WTC11 (cell line): ENCODE measurements at regions not wholly inside any gene's neighbourhood (a gene's known extent, or its start where the extent isn't known, plus 50 kb on each side); places are given as distances from the start of the nearest gene placed in this dataset.

ENCODE experiments used
- ATAC-seq: fragments of 200-7000 bp; cut with Tn5 transposase; 2 replicates; pipeline ENCODE4 v1.10.0; 2021; ENCODE audit warnings: mild to moderate bottlenecking, moderate library complexity
- CTCF ChIA-PET: fragments of 300-600 bp; sonication (Branson Sonifier 250); formaldehyde crosslinking; loops from one replicate; lab custom pipeline; 2021; ENCODE audit warnings: antibody characterized with exemption; lab: Charles Lee
- POLR2A ChIA-PET: fragments of 350-600 bp; sonication (Branson Sonifier 250); formaldehyde crosslinking; loops from one replicate; lab custom pipeline; 2021; ENCODE audit warnings: antibody characterized with exemption; lab: Charles Lee
- DNase-seq: peaks from one replicate; pipeline ENCODE4 v3.0.0; 2021; ENCODE audit warnings: low spot score
- H3K27ac Mint-ChIP-seq: 2 replicates; pipeline ENCODE4 v1.8.0; 2021; ENCODE audit warnings: mixed read lengths
- H3K27me3 Mint-ChIP-seq: 2 replicates; pipeline ENCODE4 v1.8.0; 2021; ENCODE audit warnings: low read depth, mild to moderate bottlenecking, moderate library complexity, mixed read lengths
- H3K36me3 Mint-ChIP-seq: 2 replicates; pipeline ENCODE4 v1.8.0; 2021; ENCODE audit warnings: mixed read lengths
- H3K4me1 Mint-ChIP-seq: 2 replicates; pipeline ENCODE4 v1.8.0; 2022; ENCODE audit warnings: mixed read lengths
- H3K4me3 Mint-ChIP-seq: 2 replicates; pipeline ENCODE4 v1.8.0; 2021; ENCODE audit warnings: mild to moderate bottlenecking, moderate library complexity, mixed read lengths
- H3K9me3 Mint-ChIP-seq: 2 replicates; pipeline ENCODE4 v1.8.0; 2021; ENCODE audit warnings: mixed read lengths
- E2F4 ChIP-seq: sonication (generic); formaldehyde crosslinking; IDR thresholded peaks from 2 replicates; pipeline ENCODE4 v1.8.1; 2022; ENCODE audit warnings: low read depth, mild to moderate bottlenecking, moderate library complexity, missing genetic modification reagents, borderline replicate concordance
- ESRRA ChIP-seq: sonication (generic); formaldehyde crosslinking; IDR thresholded peaks from 2 replicates; pipeline ENCODE4 v1.8.1; 2022; ENCODE audit warnings: mild to moderate bottlenecking, missing genetic modification reagents, borderline replicate concordance
- GTF2I ChIP-seq: fragments of 250-450 bp; sonication (Bioruptor Pico); conservative IDR thresholded peaks from 2 replicates; pipeline ENCODE4 v1.4.0; 2021; ENCODE audit warnings: mild to moderate bottlenecking
- NFATC4 ChIP-seq: fragments of 250-450 bp; sonication (Bioruptor Pico); IDR thresholded peaks from 2 replicates; pipeline ENCODE4 v1.9.0; 2021; ENCODE audit warnings: mild to moderate bottlenecking
- NFE2L1 ChIP-seq: sonication (generic); formaldehyde crosslinking; IDR thresholded peaks from 2 replicates; pipeline ENCODE4 v1.8.1; 2023; ENCODE audit warnings: missing genetic modification reagents
- NR1H2 ChIP-seq: sonication (generic); formaldehyde crosslinking; IDR thresholded peaks from 2 replicates; pipeline ENCODE4 v1.9.0; 2021; ENCODE audit warnings: mild to moderate bottlenecking, moderate library complexity, missing genetic modification reagents
- TEAD1 ChIP-seq: sonication (generic); formaldehyde crosslinking; IDR thresholded peaks from 2 replicates; pipeline ENCODE4 v1.8.0; 2022; ENCODE audit warnings: mild to moderate bottlenecking, missing genetic modification reagents
- TP53 ChIP-seq: sonication (generic); formaldehyde crosslinking; IDR thresholded peaks from 2 replicates; pipeline ENCODE4 v1.8.1; 2023; ENCODE audit warnings: mild to moderate bottlenecking, missing genetic modification reagents
- ZBTB21 ChIP-seq: sonication (generic); formaldehyde crosslinking; IDR thresholded peaks from 2 replicates; pipeline ENCODE4 v1.8.1; 2023; ENCODE audit warnings: mild to moderate bottlenecking, missing genetic modification reagents, borderline replicate concordance
- TF ChIP-seq, protein P1 (sequence below): sonication (generic); formaldehyde crosslinking; IDR thresholded peaks from 2 replicates; pipeline ENCODE4 v1.8.1; 2022; ENCODE audit warnings: mild to moderate bottlenecking, missing genetic modification reagents, moderate library complexity, borderline replicate concordance
- TF ChIP-seq, protein P2 (sequence below): fragments of 200-600 bp; IDR thresholded peaks from 2 replicates; pipeline ENCODE4 v1.8.0; 2022; ENCODE audit warnings: antibody characterized with exemption
- TF ChIP-seq, protein P3 (sequence below): sonication (generic); formaldehyde crosslinking; conservative IDR thresholded peaks from 2 replicates; pipeline ENCODE4 v1.8.1; 2023; ENCODE audit warnings: mild to moderate bottlenecking, low read depth, missing genetic modification reagents, moderate library complexity
- TF ChIP-seq, protein P4 (sequence below): sonication (generic); formaldehyde crosslinking; IDR thresholded peaks from 2 replicates; pipeline ENCODE4 v1.8.0; 2023; ENCODE audit warnings: missing genetic modification reagents, mild to moderate bottlenecking, borderline replicate concordance
- TF ChIP-seq, protein P5 (sequence below): sonication (generic); formaldehyde crosslinking; IDR thresholded peaks from 2 replicates; pipeline ENCODE4 v1.8.0; 2023; ENCODE audit warnings: mild to moderate bottlenecking, missing genetic modification reagents
- TF ChIP-seq, protein P6 (sequence below): fragments of 250-450 bp; sonication (Bioruptor Pico); IDR thresholded peaks from 2 replicates; pipeline ENCODE4 v1.9.0; 2021; ENCODE audit warnings: mild to moderate bottlenecking
- TF ChIP-seq, protein P7 (sequence below): fragments of 250-450 bp; sonication (Bioruptor Pico); IDR thresholded peaks from 2 replicates; pipeline ENCODE4 v2.1.2; 2022; ENCODE audit warnings: mild to moderate bottlenecking, moderate library complexity

GRCh38 chr4:162506253-162506652 lies 342.5 kb upstream of the FSTL5 start:
- CTCF ChIA-PET, result no interaction called here
- ATAC-seq (no peak), DNase-seq (no peak)
- H3K4me1 Mint-ChIP-seq, result no peaks in the 10 kb centered on the region
- H3K36me3 Mint-ChIP-seq, result no peaks in the 10 kb centered on the region
- POLR2A ChIA-PET, result no interaction called here
- H3K4me3 Mint-ChIP-seq, result no peak overlapping the region
- H3K9me3 Mint-ChIP-seq, result no peaks in the 10 kb centered on the region
- TF ChIP-seq, protein P1, sequence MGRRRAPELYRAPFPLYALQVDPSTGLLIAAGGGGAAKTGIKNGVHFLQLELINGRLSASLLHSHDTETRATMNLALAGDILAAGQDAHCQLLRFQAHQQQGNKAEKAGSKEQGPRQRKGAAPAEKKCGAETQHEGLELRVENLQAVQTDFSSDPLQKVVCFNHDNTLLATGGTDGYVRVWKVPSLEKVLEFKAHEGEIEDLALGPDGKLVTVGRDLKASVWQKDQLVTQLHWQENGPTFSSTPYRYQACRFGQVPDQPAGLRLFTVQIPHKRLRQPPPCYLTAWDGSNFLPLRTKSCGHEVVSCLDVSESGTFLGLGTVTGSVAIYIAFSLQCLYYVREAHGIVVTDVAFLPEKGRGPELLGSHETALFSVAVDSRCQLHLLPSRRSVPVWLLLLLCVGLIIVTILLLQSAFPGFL (CRISPR knock-in tag), result no peak
- H3K27ac Mint-ChIP-seq, result no peak overlapping the region
- no peaks in the 10 kb centered on the region for H3K27me3 Mint-ChIP-seq

DNA sequence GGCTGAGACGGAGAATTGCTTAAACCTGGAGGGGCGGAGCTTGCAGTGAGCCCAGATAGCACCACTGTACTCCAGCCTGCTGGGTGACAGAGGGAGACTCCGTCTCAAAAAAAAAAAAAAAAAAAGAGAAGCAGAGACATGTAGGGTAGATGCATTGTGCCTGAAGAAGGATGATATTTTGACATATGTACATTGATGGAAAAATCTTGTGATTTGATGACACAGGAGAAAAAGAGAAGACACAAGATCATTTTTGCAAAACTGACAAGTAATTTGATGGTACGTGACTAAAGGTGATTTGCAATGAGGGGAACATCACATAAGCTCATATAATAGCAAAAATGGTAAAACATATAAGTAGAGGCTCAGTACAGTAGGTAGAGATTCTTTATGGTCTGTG lies 340.1 kb upstream of the FSTL5 start:
- Mint-ChIP-seq H3K9me3 (no peaks in the 10 kb centered on the region), H3K4me1 (no peaks in the 10 kb centered on the region), H3K36me3 (no peaks in the 10 kb centered on the region), H3K27me3 (no peaks in the 10 kb centered on the region), H3K27ac (no peak overlapping the region), H3K4me3 (no peak overlapping the region)
- ChIA-PET POLR2A (no interaction called here), CTCF (interaction anchor here (0.7 to 1.9 kb wide), 3 partner anchors 534 to 1046 kb away, joined by 3 to 4 read pairs (median 4); no protein-coding TSS in a partner anchor)
- TF ChIP-seq ESRRA (no peak), TEAD1 (no peak), TP53 (CRISPR knock-in tag) (no peak), E2F4 (CRISPR knock-in tag) (no peak), NFATC4 (no peak), NFE2L1 (CRISPR knock-in tag) (no peak), GTF2I (no peak), NR1H2 (CRISPR knock-in tag) (no peak), ZBTB21 (CRISPR knock-in tag) (no peak)
- TF ChIP-seq, protein P2, sequence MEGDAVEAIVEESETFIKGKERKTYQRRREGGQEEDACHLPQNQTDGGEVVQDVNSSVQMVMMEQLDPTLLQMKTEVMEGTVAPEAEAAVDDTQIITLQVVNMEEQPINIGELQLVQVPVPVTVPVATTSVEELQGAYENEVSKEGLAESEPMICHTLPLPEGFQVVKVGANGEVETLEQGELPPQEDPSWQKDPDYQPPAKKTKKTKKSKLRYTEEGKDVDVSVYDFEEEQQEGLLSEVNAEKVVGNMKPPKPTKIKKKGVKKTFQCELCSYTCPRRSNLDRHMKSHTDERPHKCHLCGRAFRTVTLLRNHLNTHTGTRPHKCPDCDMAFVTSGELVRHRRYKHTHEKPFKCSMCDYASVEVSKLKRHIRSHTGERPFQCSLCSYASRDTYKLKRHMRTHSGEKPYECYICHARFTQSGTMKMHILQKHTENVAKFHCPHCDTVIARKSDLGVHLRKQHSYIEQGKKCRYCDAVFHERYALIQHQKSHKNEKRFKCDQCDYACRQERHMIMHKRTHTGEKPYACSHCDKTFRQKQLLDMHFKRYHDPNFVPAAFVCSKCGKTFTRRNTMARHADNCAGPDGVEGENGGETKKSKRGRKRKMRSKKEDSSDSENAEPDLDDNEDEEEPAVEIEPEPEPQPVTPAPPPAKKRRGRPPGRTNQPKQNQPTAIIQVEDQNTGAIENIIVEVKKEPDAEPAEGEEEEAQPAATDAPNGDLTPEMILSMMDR, result no peak
- TF ChIP-seq, protein P3, sequence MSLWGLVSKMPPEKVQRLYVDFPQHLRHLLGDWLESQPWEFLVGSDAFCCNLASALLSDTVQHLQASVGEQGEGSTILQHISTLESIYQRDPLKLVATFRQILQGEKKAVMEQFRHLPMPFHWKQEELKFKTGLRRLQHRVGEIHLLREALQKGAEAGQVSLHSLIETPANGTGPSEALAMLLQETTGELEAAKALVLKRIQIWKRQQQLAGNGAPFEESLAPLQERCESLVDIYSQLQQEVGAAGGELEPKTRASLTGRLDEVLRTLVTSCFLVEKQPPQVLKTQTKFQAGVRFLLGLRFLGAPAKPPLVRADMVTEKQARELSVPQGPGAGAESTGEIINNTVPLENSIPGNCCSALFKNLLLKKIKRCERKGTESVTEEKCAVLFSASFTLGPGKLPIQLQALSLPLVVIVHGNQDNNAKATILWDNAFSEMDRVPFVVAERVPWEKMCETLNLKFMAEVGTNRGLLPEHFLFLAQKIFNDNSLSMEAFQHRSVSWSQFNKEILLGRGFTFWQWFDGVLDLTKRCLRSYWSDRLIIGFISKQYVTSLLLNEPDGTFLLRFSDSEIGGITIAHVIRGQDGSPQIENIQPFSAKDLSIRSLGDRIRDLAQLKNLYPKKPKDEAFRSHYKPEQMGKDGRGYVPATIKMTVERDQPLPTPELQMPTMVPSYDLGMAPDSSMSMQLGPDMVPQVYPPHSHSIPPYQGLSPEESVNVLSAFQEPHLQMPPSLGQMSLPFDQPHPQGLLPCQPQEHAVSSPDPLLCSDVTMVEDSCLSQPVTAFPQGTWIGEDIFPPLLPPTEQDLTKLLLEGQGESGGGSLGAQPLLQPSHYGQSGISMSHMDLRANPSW (CRISPR knock-in tag), result no peak
- TF ChIP-seq, protein P4, sequence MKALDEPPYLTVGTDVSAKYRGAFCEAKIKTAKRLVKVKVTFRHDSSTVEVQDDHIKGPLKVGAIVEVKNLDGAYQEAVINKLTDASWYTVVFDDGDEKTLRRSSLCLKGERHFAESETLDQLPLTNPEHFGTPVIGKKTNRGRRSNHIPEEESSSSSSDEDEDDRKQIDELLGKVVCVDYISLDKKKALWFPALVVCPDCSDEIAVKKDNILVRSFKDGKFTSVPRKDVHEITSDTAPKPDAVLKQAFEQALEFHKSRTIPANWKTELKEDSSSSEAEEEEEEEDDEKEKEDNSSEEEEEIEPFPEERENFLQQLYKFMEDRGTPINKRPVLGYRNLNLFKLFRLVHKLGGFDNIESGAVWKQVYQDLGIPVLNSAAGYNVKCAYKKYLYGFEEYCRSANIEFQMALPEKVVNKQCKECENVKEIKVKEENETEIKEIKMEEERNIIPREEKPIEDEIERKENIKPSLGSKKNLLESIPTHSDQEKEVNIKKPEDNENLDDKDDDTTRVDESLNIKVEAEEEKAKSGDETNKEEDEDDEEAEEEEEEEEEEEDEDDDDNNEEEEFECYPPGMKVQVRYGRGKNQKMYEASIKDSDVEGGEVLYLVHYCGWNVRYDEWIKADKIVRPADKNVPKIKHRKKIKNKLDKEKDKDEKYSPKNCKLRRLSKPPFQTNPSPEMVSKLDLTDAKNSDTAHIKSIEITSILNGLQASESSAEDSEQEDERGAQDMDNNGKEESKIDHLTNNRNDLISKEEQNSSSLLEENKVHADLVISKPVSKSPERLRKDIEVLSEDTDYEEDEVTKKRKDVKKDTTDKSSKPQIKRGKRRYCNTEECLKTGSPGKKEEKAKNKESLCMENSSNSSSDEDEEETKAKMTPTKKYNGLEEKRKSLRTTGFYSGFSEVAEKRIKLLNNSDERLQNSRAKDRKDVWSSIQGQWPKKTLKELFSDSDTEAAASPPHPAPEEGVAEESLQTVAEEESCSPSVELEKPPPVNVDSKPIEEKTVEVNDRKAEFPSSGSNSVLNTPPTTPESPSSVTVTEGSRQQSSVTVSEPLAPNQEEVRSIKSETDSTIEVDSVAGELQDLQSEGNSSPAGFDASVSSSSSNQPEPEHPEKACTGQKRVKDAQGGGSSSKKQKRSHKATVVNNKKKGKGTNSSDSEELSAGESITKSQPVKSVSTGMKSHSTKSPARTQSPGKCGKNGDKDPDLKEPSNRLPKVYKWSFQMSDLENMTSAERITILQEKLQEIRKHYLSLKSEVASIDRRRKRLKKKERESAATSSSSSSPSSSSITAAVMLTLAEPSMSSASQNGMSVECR (CRISPR knock-in tag), result no peak
- TF ChIP-seq, protein P5, sequence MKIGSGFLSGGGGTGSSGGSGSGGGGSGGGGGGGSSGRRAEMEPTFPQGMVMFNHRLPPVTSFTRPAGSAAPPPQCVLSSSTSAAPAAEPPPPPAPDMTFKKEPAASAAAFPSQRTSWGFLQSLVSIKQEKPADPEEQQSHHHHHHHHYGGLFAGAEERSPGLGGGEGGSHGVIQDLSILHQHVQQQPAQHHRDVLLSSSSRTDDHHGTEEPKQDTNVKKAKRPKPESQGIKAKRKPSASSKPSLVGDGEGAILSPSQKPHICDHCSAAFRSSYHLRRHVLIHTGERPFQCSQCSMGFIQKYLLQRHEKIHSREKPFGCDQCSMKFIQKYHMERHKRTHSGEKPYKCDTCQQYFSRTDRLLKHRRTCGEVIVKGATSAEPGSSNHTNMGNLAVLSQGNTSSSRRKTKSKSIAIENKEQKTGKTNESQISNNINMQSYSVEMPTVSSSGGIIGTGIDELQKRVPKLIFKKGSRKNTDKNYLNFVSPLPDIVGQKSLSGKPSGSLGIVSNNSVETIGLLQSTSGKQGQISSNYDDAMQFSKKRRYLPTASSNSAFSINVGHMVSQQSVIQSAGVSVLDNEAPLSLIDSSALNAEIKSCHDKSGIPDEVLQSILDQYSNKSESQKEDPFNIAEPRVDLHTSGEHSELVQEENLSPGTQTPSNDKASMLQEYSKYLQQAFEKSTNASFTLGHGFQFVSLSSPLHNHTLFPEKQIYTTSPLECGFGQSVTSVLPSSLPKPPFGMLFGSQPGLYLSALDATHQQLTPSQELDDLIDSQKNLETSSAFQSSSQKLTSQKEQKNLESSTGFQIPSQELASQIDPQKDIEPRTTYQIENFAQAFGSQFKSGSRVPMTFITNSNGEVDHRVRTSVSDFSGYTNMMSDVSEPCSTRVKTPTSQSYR (CRISPR knock-in tag), result no peak
- TF ChIP-seq, protein P6, sequence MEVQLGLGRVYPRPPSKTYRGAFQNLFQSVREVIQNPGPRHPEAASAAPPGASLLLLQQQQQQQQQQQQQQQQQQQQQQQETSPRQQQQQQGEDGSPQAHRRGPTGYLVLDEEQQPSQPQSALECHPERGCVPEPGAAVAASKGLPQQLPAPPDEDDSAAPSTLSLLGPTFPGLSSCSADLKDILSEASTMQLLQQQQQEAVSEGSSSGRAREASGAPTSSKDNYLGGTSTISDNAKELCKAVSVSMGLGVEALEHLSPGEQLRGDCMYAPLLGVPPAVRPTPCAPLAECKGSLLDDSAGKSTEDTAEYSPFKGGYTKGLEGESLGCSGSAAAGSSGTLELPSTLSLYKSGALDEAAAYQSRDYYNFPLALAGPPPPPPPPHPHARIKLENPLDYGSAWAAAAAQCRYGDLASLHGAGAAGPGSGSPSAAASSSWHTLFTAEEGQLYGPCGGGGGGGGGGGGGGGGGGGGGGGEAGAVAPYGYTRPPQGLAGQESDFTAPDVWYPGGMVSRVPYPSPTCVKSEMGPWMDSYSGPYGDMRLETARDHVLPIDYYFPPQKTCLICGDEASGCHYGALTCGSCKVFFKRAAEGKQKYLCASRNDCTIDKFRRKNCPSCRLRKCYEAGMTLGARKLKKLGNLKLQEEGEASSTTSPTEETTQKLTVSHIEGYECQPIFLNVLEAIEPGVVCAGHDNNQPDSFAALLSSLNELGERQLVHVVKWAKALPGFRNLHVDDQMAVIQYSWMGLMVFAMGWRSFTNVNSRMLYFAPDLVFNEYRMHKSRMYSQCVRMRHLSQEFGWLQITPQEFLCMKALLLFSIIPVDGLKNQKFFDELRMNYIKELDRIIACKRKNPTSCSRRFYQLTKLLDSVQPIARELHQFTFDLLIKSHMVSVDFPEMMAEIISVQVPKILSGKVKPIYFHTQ (CRISPR knock-in tag), result no peak
- TF ChIP-seq, protein P7, sequence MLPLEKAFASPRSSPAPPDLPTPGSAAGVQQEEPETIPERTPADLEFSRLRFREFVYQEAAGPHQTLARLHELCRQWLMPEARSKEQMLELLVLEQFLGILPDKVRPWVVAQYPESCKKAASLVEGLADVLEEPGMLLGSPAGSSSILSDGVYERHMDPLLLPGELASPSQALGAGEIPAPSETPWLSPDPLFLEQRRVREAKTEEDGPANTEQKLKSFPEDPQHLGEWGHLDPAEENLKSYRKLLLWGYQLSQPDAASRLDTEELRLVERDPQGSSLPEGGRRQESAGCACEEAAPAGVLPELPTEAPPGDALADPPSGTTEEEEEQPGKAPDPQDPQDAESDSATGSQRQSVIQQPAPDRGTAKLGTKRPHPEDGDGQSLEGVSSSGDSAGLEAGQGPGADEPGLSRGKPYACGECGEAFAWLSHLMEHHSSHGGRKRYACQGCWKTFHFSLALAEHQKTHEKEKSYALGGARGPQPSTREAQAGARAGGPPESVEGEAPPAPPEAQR (CRISPR knock-in tag), result no peak
- ATAC-seq (no peak), DNase-seq (no peak)
